ENCODE measurements at regions not wholly inside any gene's neighbourhood (a gene's known extent, or its start where the extent isn't known, plus 50 kb on each side); places are given as distances from the start of the nearest gene placed in this dataset.
"Not testable (repeated sequence)": the region's sequence is repeated elsewhere in the genome, so short reads cannot be mapped to it uniquely, and the experiment has no call there.

DNA sequence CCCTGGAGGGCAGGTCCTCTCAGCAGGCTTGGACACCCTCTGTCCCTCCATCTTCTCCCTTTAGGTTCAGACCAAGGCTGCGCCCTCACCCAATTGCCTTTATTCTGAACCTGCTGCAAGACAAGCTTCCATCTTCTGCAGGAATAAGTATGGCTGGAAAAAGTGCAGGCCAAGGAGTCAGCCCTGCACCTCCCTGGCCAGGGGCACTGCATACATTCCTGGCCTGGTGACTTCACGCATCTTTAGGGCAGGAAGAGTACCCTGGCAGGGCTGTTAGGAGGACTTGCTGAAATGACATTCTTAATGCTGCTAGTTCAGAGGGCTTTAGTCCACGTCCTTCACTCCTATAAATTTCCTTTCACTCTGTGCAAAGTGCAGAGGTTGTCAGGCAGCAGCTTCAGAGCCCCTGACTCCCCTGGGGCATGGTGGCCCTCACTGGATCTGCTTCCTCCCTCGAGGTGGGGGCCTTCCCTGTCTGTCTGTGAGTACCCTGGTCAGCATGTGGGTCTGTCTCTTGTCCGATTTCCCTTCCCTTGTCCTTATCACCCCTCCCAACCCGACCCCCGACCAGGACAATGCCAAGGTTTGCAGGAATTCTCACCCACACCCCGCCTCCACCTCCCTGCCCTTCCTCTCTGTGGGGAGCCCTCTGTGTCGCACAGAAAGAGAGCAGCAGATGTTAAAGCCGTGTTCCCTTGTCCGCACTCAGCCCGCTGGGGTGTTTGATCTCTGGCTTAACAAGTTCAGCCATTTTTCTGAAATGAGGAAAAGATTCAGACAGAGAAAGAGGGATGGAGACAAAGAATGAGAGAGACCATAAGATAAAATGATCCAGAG, 124.5 kb upstream of the SYT13 start:
- TF ChIP-seq, protein P1, sequence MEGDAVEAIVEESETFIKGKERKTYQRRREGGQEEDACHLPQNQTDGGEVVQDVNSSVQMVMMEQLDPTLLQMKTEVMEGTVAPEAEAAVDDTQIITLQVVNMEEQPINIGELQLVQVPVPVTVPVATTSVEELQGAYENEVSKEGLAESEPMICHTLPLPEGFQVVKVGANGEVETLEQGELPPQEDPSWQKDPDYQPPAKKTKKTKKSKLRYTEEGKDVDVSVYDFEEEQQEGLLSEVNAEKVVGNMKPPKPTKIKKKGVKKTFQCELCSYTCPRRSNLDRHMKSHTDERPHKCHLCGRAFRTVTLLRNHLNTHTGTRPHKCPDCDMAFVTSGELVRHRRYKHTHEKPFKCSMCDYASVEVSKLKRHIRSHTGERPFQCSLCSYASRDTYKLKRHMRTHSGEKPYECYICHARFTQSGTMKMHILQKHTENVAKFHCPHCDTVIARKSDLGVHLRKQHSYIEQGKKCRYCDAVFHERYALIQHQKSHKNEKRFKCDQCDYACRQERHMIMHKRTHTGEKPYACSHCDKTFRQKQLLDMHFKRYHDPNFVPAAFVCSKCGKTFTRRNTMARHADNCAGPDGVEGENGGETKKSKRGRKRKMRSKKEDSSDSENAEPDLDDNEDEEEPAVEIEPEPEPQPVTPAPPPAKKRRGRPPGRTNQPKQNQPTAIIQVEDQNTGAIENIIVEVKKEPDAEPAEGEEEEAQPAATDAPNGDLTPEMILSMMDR (IDR thresholded peaks at IDR 0.05; ENCODE audit: low read depth, low read length): no peak
- H3K27ac ChIP-seq: no peak overlapping the region
- no peaks in the 10 kb centered on the region for H3K36me3 ChIP-seq
- H3K27me3 ChIP-seq: peaks cover 35% of the 10 kb centered on the region
- H3K4me1 ChIP-seq (ENCODE audit: low read depth): no peaks in the 10 kb centered on the region
- no peak for DNase-seq (ENCODE audit: low read depth in 1 of 2, low spot score in 1 of 2)
- no peaks in the 10 kb centered on the region for H3K9me3 ChIP-seq (ENCODE audit: low read depth)
- no peak overlapping the region for H3K4me3 ChIP-seq

DNA sequence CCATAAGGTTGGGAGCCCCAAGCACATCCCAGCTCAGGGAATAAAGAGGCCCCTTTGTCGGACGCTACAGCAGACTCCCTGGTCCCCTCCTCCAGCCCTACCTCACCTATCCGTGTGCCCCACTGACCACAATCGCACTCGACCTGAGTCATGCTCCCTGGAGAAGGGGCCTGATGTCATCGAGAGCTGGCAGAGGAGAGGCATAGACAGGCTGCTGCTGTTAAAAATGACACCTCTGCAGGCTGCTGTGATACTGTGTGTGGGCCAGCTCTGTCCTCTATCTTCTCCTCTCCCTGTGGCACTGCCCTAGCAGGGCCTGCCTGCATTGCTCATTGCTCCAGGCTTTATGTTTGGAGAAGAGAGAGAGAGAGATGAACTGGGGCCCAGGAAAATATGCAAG, 123.4 kb upstream of the SYT13 start:
- no peak for DNase-seq (ENCODE audit: low read depth in 1 of 2, low spot score in 1 of 2)
- Histone ChIP-seq H3K27ac (no peak overlapping the region), H3K36me3 (no peaks in the 10 kb centered on the region), H3K4me1 (ENCODE audit: low read depth) (no peaks in the 10 kb centered on the region), H3K9me3 (ENCODE audit: low read depth) (no peaks in the 10 kb centered on the region), H3K4me3 (no peak overlapping the region), H3K27me3 (peaks cover 35% of the 10 kb centered on the region)
- TF ChIP-seq, protein P1 (IDR thresholded peaks at IDR 0.05; ENCODE audit: low read depth, low read length): no peak

DNA sequence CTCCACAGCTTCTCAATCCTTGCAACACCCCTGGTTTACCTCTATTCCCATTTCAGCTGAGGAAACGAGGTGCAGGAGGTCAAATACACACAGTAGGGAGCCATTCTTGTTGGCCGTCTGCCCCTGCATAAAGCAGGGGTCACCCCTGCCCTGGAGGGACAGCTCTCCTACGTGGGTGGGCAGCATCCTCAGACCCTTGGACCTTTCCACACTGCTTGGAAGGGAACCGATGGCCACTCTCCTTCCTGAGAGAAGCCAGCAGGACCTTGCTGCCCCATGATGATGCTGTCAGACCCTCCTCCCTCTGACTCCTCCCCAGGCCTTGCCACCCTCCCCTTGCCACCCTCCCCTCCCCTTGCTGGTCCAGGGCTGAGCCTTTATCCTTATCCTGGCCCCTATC, 121.1 kb upstream of the SYT13 start:
- Histone ChIP-seq H3K36me3 (no peaks in the 10 kb centered on the region), H3K4me3 (no peak overlapping the region), H3K4me1 (ENCODE audit: low read depth) (no peaks in the 10 kb centered on the region), H3K27me3 (peaks cover 28% of the 10 kb centered on the region), H3K9me3 (ENCODE audit: low read depth) (no peaks in the 10 kb centered on the region), H3K27ac (no peak overlapping the region)
- TF ChIP-seq, protein P1 (IDR thresholded peaks at IDR 0.05; ENCODE audit: low read depth, low read length): no peak
- no peak for DNase-seq (ENCODE audit: low read depth in 1 of 2, low spot score in 1 of 2)

DNA sequence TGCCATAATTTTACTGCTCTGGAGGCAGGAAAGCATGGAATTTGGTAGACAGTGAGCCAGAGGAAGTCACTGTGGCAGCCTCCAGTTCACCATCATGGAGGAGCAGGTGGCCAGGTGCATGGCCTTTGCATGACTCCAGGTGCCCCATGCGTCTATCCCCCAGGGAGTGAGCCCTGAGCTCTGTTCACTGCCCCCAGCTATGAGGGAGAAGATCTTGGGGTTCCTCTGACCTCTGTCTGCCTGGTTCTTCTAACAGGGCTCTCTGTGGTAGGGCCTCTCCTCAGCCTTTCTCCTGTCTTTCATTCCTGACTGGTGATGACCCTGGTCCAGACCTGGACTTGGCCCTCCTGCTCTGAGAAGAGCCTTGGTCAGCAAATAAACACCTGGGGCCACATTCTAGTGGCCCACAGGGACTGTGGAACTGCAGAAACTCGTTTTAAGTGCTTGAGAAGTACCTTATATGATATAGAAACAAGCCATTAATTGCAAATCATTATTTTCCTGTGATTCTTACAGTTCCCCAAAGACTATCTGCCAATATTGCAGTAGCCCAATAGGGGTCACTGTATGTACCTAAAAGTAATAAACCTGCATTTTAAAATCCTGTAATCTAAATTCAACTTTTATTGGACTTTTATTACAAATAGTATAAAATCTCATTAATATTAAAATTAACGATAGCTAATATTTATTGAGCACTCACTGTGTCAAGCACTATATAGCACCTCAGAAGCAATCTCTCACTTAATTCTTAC, 120.0 kb upstream of the SYT13 start:
- no peak overlapping the region for H3K4me3 ChIP-seq
- no peaks in the 10 kb centered on the region for H3K36me3 ChIP-seq
- TF ChIP-seq, protein P1 (IDR thresholded peaks at IDR 0.05; ENCODE audit: low read depth, low read length): peak; percentile 69
- peak in 1 of 2 donors; percentile 60 for DNase-seq (ENCODE audit: low read depth in 1 of 2, low spot score in 1 of 2)
- peaks cover 17% of the 10 kb centered on the region for H3K27me3 ChIP-seq
- H3K27ac ChIP-seq: no peak overlapping the region
- no peaks in the 10 kb centered on the region for H3K4me1 ChIP-seq (ENCODE audit: low read depth)
- H3K9me3 ChIP-seq (ENCODE audit: low read depth): no peaks in the 10 kb centered on the region

DNA sequence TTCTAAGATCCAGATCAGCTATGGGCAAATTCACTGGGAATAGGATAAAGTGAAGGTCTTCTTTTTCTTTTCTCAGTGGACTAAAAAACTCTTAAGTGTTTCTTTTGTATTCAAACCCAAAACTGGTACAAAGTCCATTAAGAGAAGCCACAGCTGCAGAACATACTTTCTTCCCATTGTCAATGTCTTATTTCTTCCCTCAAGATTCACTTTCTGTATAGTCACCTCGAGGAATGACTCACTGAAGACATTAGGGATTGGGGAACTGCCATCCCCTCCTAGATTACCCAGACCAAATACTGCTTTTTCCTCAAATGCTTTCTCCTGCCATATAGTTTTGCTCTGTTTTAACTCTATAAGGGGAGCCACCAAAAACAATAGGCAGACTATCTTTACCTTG, 117.4 kb upstream of the SYT13 start:
- H3K36me3 ChIP-seq; DNase-seq (ENCODE audit: low read depth in 1 of 2, low spot score in 1 of 2); H3K27me3 ChIP-seq; H3K4me1 ChIP-seq (ENCODE audit: low read depth); H3K27ac ChIP-seq; H3K9me3 ChIP-seq (ENCODE audit: low read depth); H3K4me3 ChIP-seq: not testable (repeated sequence)

DNA sequence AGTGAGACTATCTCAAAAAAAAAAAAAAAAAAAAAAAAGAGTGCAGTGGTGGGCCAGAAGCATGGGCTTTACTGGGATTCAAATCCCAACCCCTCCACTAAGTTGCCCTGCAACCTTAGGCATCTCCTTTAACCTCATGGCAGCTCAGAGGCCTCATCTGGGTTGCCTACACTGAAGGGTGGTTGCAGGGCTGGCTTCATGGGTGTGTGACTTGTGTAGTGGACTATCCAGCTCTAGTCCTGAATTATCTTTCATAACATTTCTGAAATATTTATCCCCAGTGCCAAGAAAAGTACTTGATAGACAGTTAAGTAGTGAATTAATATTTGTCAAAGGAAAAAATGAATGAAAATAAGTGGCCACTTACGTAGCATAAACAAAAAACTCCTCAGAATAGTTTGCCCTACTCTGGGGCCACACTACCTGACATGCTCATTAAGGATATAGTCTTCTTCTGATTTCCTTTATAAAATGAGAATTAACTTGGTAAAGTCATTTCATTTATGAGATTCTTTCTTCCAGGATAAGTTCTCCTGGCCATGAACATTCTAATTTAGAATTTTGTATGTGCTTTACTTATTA, 116.0 kb upstream of the SYT13 start:
- no peaks in the 10 kb centered on the region for H3K4me1 ChIP-seq (ENCODE audit: low read depth)
- TF ChIP-seq, protein P1 (IDR thresholded peaks at IDR 0.05; ENCODE audit: low read depth, low read length): no peak
- H3K27ac ChIP-seq: no peak overlapping the region
- no peak for DNase-seq (ENCODE audit: low read depth in 1 of 2, low spot score in 1 of 2)
- H3K27me3 ChIP-seq: no peaks in the 10 kb centered on the region
- no peaks in the 10 kb centered on the region for H3K36me3 ChIP-seq
- no peaks in the 10 kb centered on the region for H3K9me3 ChIP-seq (ENCODE audit: low read depth)
- no peak overlapping the region for H3K4me3 ChIP-seq
